ENCODE measurements at regions not wholly inside any gene's neighbourhood (a gene's known extent, or its start where the extent isn't known, plus 50 kb on each side); places are given as distances from the start of the nearest gene placed in this dataset.
"Not testable (repeated sequence)": the region's sequence is repeated elsewhere in the genome, so short reads cannot be mapped to it uniquely, and the experiment has no call there.

DNA sequence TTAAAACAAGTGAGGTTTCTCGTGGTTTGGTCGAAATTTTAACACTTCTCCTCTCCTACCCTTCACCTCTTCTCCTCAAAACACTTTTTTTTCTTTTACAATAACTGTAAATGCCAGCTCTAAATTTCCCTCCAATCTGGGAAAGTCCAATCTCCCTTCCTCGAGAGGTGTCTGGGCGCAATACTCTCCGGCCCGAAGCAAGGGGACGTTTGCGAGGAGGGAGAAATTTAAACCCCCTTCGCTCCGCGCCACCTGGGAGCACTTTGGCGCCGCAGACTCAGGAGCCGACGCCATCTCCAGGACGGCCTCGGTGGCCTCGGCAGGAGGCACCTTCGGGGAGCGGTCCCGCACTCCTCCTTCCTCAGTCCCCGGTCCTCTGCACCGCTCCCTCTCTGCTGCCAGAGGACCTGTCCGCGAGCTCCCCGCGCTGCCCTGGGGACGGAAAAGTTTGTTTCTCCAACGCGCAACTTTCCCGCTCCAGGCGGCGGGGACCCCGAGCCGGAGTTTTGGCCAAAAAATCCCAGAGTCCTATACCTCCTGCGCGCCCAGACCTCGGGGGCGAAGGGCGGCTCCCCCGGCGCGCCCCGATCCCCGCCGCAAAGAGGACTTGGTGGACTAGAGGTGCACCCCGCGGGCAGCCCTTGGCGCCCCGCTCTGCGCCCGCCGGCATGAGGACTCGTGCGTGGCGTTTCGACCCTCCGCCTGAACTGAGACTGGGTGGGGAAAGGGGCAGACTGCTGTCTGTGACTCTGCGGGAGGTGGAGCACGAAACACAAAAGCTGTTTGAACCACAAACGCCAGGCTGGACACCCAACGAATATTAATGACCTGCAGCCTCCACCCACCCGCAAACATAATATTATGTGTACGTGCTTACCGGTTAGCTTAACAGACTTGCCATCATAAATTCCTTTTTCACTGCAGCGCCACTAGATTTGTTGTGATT lies 95.2 kb upstream of the HMGA2 start:
- peak; percentile 60 for DNase-seq (ENCODE audit: low spot score)

DNA sequence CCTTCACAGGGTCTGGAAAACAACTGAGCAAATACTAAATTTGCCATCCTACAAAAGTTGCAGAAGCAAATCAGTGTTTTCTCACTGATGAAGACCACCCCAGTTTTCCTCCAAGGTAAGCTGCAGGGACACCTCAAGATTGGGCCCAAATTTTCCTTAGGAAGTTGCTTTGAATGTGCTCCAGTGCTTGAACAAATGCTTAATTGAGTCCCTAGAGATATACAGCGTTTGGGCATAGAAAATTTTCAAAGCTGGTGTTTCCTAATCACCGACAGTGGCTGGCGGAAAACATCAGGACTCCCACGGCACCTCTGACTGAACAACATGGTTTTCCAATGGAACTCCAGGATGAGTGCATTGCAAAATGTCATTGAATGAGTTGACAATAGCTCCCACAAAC lies 92.5 kb upstream of the HMGA2 start:
- no peak for DNase-seq (ENCODE audit: low spot score)

DNA sequence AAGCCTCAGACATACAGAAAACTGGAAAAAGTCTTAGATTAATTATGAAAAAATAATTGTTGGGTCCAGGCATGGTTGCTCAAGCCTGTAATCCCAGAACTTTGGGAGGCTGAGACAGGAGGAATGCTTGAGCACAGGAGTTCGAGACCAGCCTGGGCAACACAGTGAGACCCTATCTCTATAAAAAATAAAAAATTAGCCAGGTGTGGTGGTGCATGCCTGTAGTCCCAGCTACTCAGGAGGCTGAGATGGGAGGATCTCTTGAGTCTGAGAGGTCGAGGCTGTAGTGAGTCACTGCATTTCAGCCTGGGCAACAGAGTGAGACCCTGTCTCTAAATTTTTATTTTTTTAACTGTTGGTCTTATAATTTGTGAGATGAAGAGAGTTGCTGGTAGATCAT lies 90.6 kb upstream of the HMGA2 start:
- not testable (repeated sequence) for DNase-seq (ENCODE audit: low spot score)

DNA sequence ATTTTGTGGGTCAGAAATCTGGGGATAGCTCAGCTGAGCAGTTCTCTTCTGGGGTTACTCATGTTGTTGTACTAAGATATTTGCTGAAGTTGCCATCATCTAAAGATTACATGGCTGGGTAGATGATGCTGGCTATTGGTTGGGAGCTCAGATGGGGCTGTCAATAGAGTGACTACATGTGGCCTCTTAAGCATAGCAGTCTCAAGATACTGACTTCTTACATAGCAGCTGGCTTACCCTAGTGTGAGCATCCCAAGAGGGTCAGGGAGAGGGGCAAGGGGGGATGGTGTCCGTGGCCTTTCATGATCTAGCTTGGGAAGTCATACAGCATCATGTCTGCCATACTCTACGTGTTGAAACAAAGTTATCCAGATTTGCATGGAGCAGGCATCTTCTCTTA lies 90.1 kb upstream of the HMGA2 start:
- no peak for DNase-seq (ENCODE audit: low spot score)

DNA sequence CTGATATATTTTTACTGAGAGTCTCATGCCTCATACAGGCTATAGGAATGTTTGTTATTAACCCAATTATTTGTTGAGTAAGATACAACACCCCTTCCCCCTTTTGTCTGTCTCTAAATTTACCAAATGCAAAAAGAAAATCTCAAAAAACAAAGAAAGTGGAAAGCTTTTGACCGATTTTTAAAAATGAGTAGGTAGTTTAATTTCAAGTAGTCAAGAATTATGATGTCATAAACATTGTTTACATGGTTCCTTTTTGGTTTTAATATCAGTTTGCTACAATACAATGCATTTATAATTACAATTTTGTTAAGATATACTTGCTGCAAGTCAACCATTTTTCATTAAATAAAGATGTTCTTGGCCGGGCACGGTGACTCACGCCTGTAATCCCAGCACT lies 84.7 kb upstream of the HMGA2 start:
- DNase-seq (ENCODE audit: low spot score): no peak

DNA sequence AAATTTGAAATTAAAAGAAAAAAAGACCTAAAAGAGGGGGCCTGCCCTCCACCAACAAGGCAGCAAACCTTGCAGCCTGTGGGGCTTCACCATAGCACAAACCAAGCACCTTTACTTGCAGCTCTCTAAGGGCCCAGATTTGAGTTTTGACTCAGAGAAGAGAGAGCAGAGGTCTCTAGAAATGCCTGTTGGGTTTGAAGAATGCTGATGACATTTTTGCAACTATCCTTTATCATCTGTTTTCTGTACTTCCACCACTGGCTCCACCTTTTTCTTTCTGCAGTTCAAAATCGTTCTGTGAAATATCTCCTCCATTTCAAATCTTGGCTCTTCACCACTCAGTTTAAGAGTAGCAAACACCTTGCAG lies 83.8 kb upstream of the HMGA2 start:
- no peak for DNase-seq (ENCODE audit: low spot score)

DNA sequence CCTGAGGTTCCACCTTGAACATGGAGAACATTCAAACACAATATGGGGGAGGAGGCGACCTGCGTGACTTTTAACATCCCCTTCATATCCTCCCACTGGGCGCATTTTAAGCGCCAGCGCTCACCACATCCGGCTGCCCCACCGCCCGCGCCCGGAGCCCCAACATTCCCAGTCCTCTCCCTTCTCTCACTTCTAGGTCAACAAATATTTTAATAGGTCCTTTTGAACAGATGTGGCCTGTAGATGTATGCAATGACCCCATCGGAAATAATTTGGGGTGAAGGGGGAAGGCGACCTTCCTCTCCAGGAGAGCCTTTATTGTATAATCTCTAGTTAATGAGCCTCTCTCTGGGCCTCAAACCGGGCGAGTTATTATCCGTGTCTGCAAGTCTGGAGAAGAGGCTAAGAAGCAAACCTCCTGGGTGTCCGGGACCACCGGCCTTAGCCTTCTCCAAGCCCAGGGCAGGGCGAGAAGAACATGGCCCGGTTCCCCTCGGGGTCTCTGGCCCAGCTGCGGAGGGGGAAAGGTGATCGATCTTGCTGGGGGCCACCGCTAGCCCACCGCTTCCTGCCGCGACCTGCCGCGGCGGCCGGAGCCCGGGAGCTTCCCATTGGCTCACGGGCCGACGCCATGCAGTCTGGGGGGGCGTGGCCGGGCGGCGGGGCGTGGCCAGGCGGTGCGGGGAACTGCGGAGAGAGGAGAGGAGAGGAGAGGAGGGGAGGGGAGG lies 83.2 kb upstream of the HMGA2 start:
- DNase-seq (ENCODE audit: low spot score): peak; percentile 78

DNA sequence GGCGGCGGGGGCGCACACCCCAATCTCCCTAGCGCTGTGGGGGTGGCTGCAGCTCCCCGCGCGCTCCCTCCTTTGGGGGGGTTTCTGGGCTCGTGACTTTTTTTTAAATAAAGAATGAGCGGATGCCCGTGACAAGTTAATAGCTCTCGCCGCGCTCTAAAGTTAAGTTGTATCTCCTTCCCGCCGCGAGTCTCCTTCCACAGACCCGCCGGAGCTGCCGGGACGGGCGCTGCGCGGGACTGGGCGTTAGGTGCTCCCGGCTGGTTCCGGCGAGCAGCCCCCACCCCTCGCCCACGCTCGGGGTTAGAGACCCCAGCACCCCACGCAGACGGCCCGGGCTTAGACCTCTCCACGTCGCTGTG lies 82.6 kb upstream of the HMGA2 start:
- DNase-seq (ENCODE audit: low spot score): peak; percentile 63

DNA sequence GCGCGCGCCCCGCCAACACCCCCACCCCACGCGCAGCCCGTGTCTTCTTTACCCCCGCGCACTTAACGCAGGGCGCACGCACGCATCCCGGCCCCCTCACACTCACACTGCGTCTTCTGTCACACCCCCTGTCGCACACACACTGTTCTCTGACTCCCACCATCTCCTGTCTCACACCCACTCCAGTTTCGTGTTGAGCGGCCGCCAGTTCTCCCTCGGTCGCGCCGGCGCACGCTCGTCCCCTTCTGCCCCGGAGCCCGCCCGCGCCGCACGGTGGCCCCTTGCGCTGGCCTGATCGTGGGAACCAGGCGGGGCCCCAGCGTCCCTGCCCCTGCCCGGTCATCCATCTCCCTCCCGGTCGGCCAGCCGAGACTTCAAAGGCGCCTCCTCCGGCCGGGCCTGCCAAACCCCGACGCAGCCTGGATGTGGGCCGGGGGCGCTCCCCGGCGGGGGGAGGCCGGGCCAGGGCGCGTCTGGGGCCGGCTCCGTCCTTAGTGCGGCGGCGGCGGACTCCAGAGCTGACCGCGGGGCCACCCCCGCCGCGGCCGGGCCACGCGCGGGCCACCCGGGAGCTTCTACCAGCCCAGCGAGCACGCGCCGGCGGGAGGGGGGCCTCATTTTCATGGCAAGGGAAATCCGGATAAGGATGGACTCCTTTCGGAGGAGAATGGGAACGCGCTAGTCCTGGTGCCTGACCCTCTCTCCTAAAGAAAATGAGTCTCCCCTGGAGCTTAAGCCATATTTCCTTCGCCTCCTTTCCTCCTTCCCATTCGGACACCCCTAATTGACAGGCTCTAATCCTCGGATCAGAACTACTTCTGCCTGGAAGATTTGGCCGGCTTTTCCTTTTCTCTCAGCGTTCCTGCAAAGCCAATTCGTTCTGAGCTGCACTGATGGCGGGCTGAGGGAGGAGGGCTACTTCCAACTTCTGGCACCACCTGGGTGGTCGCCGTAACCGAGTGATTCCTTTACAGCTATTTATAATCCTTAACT lies 82.0 kb upstream of the HMGA2 start:
- peak; percentile 60 for DNase-seq (ENCODE audit: low spot score)

DNA sequence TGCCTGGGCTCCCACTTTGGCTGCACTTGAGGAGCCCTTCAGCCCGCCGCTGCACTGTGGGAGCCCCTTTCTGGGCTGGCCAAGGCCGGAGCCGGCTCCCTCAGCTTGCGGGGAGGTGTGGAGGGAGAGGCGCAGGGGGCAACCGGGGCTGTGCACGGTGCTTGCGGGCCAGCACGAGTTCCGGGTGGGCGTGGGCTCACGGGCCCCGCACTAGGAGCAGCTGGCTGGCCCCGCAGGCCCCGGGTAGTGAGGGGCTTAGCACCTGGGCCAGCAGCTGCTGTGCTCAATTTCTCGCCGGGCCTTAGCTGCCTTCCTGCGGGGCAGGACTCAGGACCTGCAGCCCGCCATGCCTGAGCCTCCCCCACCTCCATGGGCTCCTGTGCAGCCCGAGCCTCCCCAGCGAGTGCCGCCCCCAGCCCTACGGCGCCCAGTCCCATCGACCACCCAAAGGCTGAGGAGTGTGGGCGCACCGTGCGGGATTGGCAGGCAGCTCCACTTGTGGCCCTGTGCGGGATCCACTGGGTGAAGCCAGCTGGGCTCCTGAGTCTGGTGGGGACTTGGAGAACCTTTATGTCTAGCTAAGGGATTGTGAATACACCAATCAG lies 79.9 kb upstream of the HMGA2 start:
- DNase-seq (ENCODE audit: low spot score): not testable (repeated sequence)

DNA sequence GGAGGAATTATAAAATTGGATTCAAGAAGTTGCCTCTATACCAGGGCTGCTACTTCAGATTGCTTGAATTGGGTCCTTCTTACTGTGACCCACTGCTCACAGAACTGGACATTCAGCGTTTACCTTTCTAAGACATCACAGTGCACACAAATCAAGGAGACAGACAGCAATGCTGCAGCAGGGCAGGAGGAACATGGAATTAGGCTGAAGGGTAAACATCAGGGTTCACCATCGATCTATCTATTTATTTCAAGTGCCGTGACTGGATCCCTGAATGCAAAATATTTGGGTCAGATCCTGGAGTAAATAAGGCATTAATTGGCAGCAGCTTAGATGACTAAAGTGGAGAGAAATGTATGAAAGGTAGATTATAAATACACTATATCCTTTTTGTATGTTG lies 76.9 kb upstream of the HMGA2 start:
- DNase-seq (ENCODE audit: low spot score): no peak

DNA sequence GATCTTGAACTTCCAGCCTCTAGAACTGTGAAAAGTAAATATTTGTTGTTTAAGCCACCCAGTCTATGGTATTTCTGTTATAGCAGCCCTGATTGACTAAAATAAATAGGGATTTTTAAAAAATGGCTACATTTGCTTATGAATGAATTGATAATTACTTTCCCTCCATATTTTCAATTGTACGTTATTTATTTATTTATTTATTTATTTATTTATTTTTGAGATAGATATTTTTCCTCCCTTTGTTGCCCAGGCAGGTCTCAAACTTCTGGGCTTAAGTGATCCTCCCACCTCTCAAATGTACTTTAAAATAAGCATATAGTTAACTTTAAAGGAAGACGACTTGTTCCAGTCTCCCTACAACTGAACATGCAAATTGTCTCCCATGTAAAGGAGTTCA lies 76.0 kb upstream of the HMGA2 start:
- no peak for DNase-seq (ENCODE audit: low spot score)

DNA sequence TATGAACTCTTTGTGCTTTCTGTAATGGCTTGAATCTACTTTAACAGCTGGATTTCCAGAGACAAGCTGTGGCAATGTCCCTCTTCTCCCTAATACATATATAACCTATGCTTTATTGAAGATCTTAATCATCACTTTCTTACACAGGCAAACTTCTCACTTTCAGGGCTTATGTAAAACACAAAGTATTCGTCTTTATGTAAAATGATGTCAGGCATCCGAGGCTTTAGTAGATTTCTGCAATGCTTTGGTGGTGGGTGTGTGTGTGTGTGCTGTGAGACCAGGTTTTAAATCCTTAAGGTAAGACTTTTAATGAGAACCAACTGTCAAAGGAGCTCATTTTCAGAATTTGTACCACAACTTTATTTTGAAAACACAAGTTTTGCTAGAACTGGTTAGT lies 70.0 kb upstream of the HMGA2 start:
- no peak for DNase-seq (ENCODE audit: low spot score)

DNA sequence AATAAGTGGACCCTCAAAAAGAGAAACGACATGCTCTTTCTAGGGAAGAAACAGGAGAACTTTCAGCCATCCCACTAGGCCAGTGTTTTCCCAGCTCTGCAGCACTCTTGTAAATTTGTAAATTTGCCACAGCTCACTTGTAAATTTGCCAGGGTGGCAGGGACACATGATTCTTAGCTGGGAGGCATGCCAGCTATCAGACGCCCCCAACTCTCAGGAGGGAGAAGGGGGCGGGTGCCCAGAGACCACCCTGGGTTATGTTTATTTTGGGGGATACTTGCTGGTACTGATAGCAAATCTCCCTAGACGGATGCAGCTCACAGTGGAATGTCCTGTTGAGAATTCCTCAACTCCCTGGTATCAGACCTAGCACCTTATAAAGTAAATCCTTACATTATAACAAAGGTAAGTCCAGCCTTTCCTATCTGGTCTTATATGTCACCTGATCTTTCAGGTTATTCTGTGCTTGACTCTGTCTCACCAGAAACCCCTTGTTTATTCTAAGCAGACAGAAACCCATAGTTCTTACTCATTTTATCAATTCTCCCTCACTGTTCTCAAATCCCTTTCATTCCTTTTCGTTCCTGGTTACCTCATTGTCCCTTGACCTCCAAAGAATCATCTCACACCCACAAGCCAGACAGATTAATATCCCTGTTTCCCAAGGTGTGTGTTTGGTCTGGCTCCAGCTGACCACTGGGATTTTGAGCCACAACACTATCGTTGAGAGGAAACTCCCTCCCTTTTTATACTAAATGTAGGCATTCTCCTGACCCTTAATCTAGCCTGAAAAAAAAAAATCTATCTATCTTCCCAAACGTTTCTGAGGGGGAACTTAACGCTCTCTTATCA lies 69.3 kb upstream of the HMGA2 start:
- no peak for DNase-seq (ENCODE audit: low spot score)

DNA sequence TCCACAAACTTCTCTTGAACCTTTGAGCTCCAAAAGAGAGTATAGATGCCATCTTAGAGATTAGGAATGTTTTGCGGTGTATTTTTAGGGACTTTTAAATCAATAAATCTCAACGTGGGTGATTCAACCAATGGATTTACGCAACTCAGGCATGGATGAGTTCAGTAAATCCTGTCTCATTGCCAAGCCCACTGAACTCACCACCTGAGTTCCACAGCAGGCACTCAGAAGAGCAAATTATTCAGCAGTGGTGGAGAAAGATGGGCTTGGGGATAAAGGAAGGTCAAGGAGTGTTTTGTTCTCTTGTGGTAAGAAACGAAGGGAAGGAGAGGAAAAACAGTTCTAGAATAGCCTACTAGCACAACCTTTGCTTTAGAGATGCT lies 68.7 kb upstream of the HMGA2 start:
- no peak for DNase-seq (ENCODE audit: low spot score)

DNA sequence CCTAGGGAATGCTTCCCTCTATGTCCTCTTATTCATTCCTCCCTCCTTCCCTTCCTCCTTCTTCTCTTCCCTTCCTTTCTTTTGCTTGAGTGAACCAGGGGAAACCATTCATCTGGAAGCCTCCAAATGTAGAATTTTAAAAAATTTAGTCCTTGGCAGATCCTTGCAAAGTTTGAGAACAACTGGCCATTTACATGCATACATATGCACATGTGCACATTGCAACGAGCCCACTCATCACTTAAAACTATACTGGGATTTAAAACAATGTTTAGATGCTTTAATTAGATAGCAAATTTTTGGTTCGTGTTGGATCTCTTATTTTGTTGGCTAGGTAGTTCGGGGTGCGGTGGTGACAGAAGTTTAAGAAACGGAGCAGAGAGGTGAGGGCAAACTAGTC lies 68.0 kb upstream of the HMGA2 start:
- no peak for DNase-seq (ENCODE audit: low spot score)

DNA sequence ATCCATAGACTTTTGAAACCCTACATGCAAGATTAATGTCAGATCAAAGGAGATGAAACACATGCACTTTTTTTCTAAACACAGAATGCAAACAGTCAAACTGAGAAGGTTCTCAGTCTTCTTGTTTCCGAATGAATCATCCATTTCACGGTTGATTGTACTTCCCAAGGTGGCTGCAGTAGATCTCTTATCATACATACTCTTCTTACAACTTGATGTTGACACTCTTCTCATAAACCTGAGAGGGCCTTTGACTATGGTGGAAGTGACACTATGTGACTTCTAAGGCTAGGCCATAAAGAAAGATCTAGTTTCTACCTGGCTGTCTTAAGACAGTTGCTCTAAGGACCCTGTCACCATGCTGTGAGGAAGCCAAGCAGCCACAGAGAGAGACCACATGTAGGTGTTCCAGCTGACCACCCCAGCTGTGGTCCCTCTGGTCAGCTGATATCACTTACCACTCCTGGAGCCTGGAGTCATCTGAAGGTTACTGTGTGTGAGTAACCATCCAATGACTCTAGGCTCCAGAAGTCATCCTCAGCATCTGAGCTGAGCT lies 67.2 kb upstream of the HMGA2 start:
- no peak for DNase-seq (ENCODE audit: low spot score)

DNA sequence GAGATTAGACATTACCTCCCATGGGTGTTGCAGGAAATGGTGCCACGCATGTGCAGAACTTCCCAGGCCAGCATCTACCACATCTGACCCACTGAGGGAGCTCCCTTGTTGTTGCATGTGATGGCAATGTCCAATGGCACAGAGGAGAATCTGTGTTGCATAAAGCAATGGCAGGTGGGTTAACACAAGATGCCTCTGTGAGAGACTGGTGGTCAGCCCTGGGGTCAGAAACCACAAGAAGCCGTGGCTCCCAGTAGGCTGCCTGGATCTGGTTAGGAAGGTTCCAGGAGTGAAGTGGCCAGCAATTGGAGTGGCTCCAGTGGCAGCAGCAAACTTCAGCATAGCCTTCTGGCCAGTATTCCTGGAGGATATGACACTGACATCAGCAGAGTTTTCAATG lies 65.9 kb upstream of the HMGA2 start:
- DNase-seq (ENCODE audit: low spot score): no peak

DNA sequence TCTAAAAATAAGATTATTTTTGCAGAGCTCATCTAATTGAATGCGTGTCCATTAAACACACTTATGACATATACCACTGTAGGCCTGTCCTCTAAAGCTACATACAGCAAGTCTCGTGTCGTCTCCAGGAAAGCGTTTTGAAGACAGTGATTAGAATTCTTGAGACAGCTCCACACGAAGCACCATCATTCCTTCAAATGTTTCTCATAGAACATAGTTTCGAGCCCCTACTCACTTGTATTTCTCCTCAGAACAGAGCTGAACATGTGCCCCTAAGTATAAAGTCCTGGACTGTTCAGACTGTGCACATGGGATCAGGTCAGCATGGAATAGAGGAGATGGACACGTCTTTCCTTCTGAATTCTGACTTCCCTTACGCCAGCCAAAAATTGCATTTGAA lies 64.5 kb upstream of the HMGA2 start:
- DNase-seq (ENCODE audit: low spot score): no peak

DNA sequence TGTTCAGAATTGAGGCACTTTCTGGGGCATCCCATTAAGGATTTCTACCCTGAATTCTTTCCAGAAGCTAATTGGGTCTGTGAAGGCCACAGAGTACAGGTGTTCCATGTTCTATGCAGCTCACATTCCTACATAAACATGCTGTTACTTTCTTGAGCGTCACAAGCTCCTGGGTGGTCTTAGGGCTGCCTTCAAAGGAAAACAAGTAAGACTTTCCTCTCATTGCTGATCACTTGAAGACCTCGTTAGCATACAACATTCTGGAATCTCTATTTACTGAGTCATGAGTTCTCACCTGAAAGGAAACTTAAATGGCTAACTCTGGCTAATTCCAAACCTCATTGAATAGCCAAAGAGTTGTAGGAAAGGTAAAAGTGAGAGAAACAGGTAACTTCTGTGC lies 63.0 kb upstream of the HMGA2 start:
- DNase-seq (ENCODE audit: low spot score): no peak

DNA sequence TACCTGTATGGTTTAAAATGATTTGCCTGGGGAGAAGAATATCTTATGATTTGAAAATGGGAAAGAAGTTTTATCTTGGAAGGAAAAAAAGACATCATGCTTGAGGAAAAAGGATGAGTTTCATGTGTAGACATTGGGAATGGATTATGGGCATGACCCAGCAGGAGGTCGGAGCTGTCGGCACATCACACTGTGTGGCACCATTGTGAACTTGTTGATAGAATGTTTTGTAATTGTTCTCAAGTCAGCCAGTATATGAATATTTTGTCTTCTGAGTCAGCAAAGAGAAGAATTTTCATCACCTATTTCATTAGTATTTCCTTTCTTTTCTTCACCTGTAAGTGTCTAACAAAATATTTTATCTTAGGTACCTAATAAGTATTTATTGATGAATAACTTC lies 60.0 kb upstream of the HMGA2 start:
- DNase-seq (ENCODE audit: low spot score): no peak
